H1 (cell line): ENCODE measurements at regions not wholly inside any gene's neighbourhood (a gene's known extent, or its start where the extent isn't known, plus 50 kb on each side); places are given as distances from the start of the nearest gene placed in this dataset.

Experiments
- CTCF ChIA-PET: fragments of 300-600 bp; sonication (Branson Sonifier 250); formaldehyde crosslinking; loops from one replicate; lab custom pipeline; 2021; ENCODE audit not compliant: partially characterized antibody; lab: Charles Lee
- POLR2A ChIA-PET: fragments of 300-600 bp; sonication (Branson Sonifier 250); formaldehyde crosslinking; loops from one replicate; lab custom pipeline; 2021; ENCODE audit warnings: inconsistent platforms; ENCODE audit not compliant: partially characterized antibody; lab: Charles Lee
- DNase-seq, 2 experiments: peaks; one replicate each; pipeline versions ENCODE4 v3.0.0 to v3.0.0-alpha.2; 2010 to 2022; ENCODE audit warnings: low spot score in 2 of 2, low read depth in 1 of 2, mixed read lengths in 1 of 2
- FAIRE-seq: peaks from 2 replicates; lab custom pipeline; 2011; peaks lifted over from hg19 to GRCh38; lab: Jason Lieb, UNC
- H2AFZ ChIP-seq: 2 replicates; pipeline ENCODE4 v1.8.1; 2012; ENCODE audit warnings: low read length, inconsistent platforms
- H2AK5ac ChIP-seq: 2 replicates; pipeline ENCODE4 v1.6.1; 2013; ENCODE audit warnings: low read depth, low read length
- H2BK120ac ChIP-seq: replicated peaks from 2 replicates; pipeline ENCODE3; 2013; ENCODE audit warnings: low read depth, low read length, inconsistent platforms
- H2BK12ac ChIP-seq: 2 replicates; pipeline ENCODE4 v1.6.1; 2013; ENCODE audit warnings: low read depth, low read length
- H2BK15ac ChIP-seq: 2 replicates; pipeline ENCODE4 v1.6.1; 2013; ENCODE audit warnings: low read length
- H2BK20ac ChIP-seq: 2 replicates; pipeline ENCODE4 v1.6.1; 2013; ENCODE audit warnings: low read length
- H2BK5ac ChIP-seq: 2 replicates; pipeline ENCODE4 v1.6.1; 2013; ENCODE audit warnings: low read depth, low read length
- H3K14ac ChIP-seq: 2 replicates; pipeline ENCODE4 v1.6.1; 2013; ENCODE audit warnings: inconsistent platforms; ENCODE audit not compliant: insufficient read length
- H3K18ac ChIP-seq: 2 replicates; pipeline ENCODE4 v1.6.1; 2013; ENCODE audit warnings: low read length; ENCODE audit errors: extremely low read depth
- H3K23ac ChIP-seq: 2 replicates; pipeline ENCODE4 v1.6.1; 2013; ENCODE audit warnings: inconsistent platforms; ENCODE audit not compliant: insufficient read length
- H3K23me2 ChIP-seq: 2 replicates; pipeline ENCODE4 v1.6.1; 2013; ENCODE audit warnings: low read depth, low read length
- H3K27ac ChIP-seq: 2 replicates; pipeline ENCODE4 v1.6.1; 2011; ENCODE audit warnings: low read depth, low read length, inconsistent platforms
- H3K27me3 ChIP-seq, 4 experiments: replicated peaks in 1 of 4; 1 replicate in 1 of 4; 2 replicates in 3 of 4; pipeline versions ENCODE4 v1.6.1 to v1.8.1; 2011 to 2013; ENCODE audit warnings: low read length in 3 of 4, mild to moderate bottlenecking in 3 of 4, inconsistent platforms in 2 of 4, mixed read lengths in 2 of 4, moderate library complexity in 1 of 4; ENCODE audit not compliant: control insufficient read depth in 3 of 4, insufficient read depth in 3 of 4; ENCODE audit errors: extremely low read depth in 1 of 4
- H3K36me3 ChIP-seq, 4 experiments: 2 replicates each; pipeline versions ENCODE4 v1.6.1 to v1.8.1; 2011 to 2013; ENCODE audit warnings: mild to moderate bottlenecking in 4 of 4, low read length in 3 of 4, moderate library complexity in 2 of 4, control low read depth in 1 of 4, inconsistent platforms in 1 of 4; ENCODE audit not compliant: insufficient read depth in 4 of 4, control insufficient read depth in 2 of 4
- H3K4ac ChIP-seq: replicated peaks from 2 replicates; pipeline ENCODE3; 2013; ENCODE audit warnings: low read length, low read depth, mixed read lengths, inconsistent platforms; ENCODE audit not compliant: insufficient read length
- H3K4me1 ChIP-seq, 4 experiments: replicated peaks in 1 of 4; 1 replicate in 1 of 4; 2 replicates in 3 of 4; pipeline versions ENCODE4 v1.6.1 to v1.8.1; 2011 to 2013; ENCODE audit warnings: low read length in 3 of 4, inconsistent platforms in 2 of 4, mixed read lengths in 1 of 4; ENCODE audit not compliant: insufficient read depth in 4 of 4, control insufficient read depth in 3 of 4
- H3K4me2 ChIP-seq, 2 experiments: 2 replicates each; pipeline versions ENCODE4 v1.6.1 to v1.8.1; 2011 to 2013; ENCODE audit warnings: low read depth in 2 of 2, low read length in 2 of 2, control low read depth in 1 of 2, inconsistent platforms in 1 of 2, mild to moderate bottlenecking in 1 of 2; ENCODE audit not compliant: insufficient read depth in 1 of 2
- H3K4me3 ChIP-seq, 4 experiments: fragments of 200-600, 300-600 bp in 1 of 4; sonication (generic), shearing (Covaris generic), sonication (Bioruptor Twin) in 1 of 4; 2 replicates each; pipeline versions ENCODE4 v1.5.1 to v1.8.1; 2011 to 2016; ENCODE audit warnings: low read length in 4 of 4, low read depth in 3 of 4, control low read depth in 2 of 4, inconsistent platforms in 2 of 4, mild to moderate bottlenecking in 2 of 4, mixed read lengths in 1 of 4, moderate library complexity in 1 of 4; ENCODE audit not compliant: insufficient read depth in 2 of 4; ENCODE audit errors: extremely low read depth in 1 of 4
- H3K56ac ChIP-seq: replicated peaks from 2 replicates; pipeline ENCODE3; 2013; ENCODE audit warnings: low read depth, mild to moderate bottlenecking, mixed read lengths, low read length, inconsistent platforms; ENCODE audit not compliant: insufficient read length
- H3K79me1 ChIP-seq: 2 replicates; pipeline ENCODE4 v1.6.1; 2013; ENCODE audit warnings: low read depth, low read length, control low read depth
- H3K79me2 ChIP-seq, 2 experiments: 2 replicates each; pipeline versions ENCODE4 v1.6.1 to v1.8.1; 2012 to 2013; ENCODE audit warnings: low read length in 2 of 2, mild to moderate bottlenecking in 2 of 2, inconsistent platforms in 1 of 2; ENCODE audit not compliant: insufficient read depth in 2 of 2, control insufficient read depth in 1 of 2
- H3K9ac ChIP-seq, 4 experiments: replicated peaks in 1 of 4; 1 replicate in 1 of 4; 2 replicates in 3 of 4; pipeline versions ENCODE4 v1.6.1 to v1.8.1; 2011 to 2013; ENCODE audit warnings: low read depth in 3 of 4, low read length in 3 of 4, control low read depth in 2 of 4, mild to moderate bottlenecking in 2 of 4, moderate library complexity in 2 of 4, inconsistent platforms in 1 of 4; ENCODE audit errors: extremely low read depth in 1 of 4
- H3K9me3 ChIP-seq, 2 experiments: 2 replicates each; pipeline versions ENCODE4 v1.6.1 to v1.8.1; 2012 to 2013; ENCODE audit warnings: mild to moderate bottlenecking in 2 of 2, moderate library complexity in 2 of 2, control low read depth in 1 of 2, inconsistent platforms in 1 of 2, low read depth in 1 of 2, low read length in 1 of 2, mixed read lengths in 1 of 2; ENCODE audit not compliant: insufficient read depth in 2 of 2
- H4K20me1 ChIP-seq, 2 experiments: replicated peaks in 1 of 2; 2 replicates each; pipeline versions ENCODE3 to v1.8.1; 2011 to 2013; ENCODE audit warnings: inconsistent platforms in 2 of 2, low read length in 2 of 2, mild to moderate bottlenecking in 1 of 2; ENCODE audit not compliant: insufficient read depth in 2 of 2, control insufficient read depth in 1 of 2
- H4K5ac ChIP-seq: 2 replicates; pipeline ENCODE4 v1.6.1; 2013; ENCODE audit warnings: low read length, low read depth, mixed read lengths, inconsistent platforms; ENCODE audit not compliant: insufficient read length
- H4K8ac ChIP-seq: 2 replicates; pipeline ENCODE4 v1.8.0; 2013; ENCODE audit warnings: mild to moderate bottlenecking, moderate library complexity, low read length, inconsistent platforms; ENCODE audit not compliant: insufficient read depth; ENCODE audit errors: extremely low read depth
- H4K91ac ChIP-seq: replicated peaks from 2 replicates; pipeline ENCODE3; 2013; ENCODE audit warnings: low read length, mixed read lengths, inconsistent platforms; ENCODE audit not compliant: insufficient read length
- BACH1 ChIP-seq: IDR thresholded peaks from 2 replicates; pipeline ENCODE4 v1.6.1; 2012; ENCODE audit warnings: low read length, improper control_type of control experiment
- CEBPB ChIP-seq: IDR thresholded peaks from 2 replicates; pipeline ENCODE4 v1.6.1; 2012; ENCODE audit warnings: low read depth, low read length
- GTF2F1 ChIP-seq: IDR thresholded peaks from 2 replicates; pipeline ENCODE4 v1.6.1; 2012; ENCODE audit warnings: low read depth, low read length, improper control_type of control experiment, borderline replicate concordance
- POLR2A ChIP-seq, 2 experiments: IDR thresholded peaks; 1 replicate in 1 of 2; 2 replicates in 1 of 2; pipeline ENCODE4 v1.6.1; 2011; ENCODE audit warnings: low read depth in 2 of 2, low read length in 2 of 2, mild to moderate bottlenecking in 2 of 2; ENCODE audit errors: control extremely low read depth in 1 of 2
- POLR2AphosphoS5 ChIP-seq: IDR thresholded peaks from 2 replicates; pipeline ENCODE4 v1.6.1; 2011; ENCODE audit warnings: low read depth, low read length
- RXRA ChIP-seq: IDR thresholded peaks from 2 replicates; pipeline ENCODE4 v1.6.1; 2011; ENCODE audit warnings: low read depth, mild to moderate bottlenecking, low read length, moderate library complexity; ENCODE audit not compliant: insufficient read depth
- SAP30 ChIP-seq: fragments of 300-600 bp; sonication (generic); IDR thresholded peaks from 2 replicates; pipeline ENCODE4 v1.7.1; 2012; ENCODE audit warnings: low read length, moderate library complexity, mild to moderate bottlenecking, inconsistent platforms; ENCODE audit not compliant: insufficient read depth, insufficient replicate concordance
- SIN3A ChIP-seq, 2 experiments: IDR thresholded peaks in 1 of 2; conservative IDR thresholded peaks in 1 of 2; 2 replicates each; pipeline ENCODE4 v1.6.1; 2011 to 2012; ENCODE audit warnings: low read length in 2 of 2, improper control_type of control experiment in 1 of 2, low read depth in 1 of 2, mild to moderate bottlenecking in 1 of 2
- SP1 ChIP-seq: IDR thresholded peaks from 2 replicates; pipeline ENCODE4 v1.6.1; 2011; ENCODE audit warnings: low read depth, low read length
- SP4 ChIP-seq: IDR thresholded peaks from 2 replicates; pipeline ENCODE4 v1.6.1; 2012; ENCODE audit warnings: low read length, inconsistent platforms
- SUZ12 ChIP-seq: fragments of 200-600 bp; sonication (generic); IDR thresholded peaks from 2 replicates; pipeline ENCODE4 v1.6.1; 2012; ENCODE audit warnings: mild to moderate bottlenecking, inconsistent platforms, low read length, moderate library complexity, mixed read lengths
- TAF1 ChIP-seq: IDR thresholded peaks from 2 replicates; pipeline ENCODE4 v1.6.1; 2011; ENCODE audit warnings: mild to moderate bottlenecking, low read depth, low read length
- TBP ChIP-seq: IDR thresholded peaks from 2 replicates; pipeline ENCODE4 v1.6.1; 2011; ENCODE audit warnings: low read depth, low read length, improper control_type of control experiment
- TF ChIP-seq, protein P1 (sequence below): IDR thresholded peaks from 2 replicates; pipeline ENCODE4 v1.6.1; 2012; ENCODE audit warnings: low read length, inconsistent platforms

DNA sequence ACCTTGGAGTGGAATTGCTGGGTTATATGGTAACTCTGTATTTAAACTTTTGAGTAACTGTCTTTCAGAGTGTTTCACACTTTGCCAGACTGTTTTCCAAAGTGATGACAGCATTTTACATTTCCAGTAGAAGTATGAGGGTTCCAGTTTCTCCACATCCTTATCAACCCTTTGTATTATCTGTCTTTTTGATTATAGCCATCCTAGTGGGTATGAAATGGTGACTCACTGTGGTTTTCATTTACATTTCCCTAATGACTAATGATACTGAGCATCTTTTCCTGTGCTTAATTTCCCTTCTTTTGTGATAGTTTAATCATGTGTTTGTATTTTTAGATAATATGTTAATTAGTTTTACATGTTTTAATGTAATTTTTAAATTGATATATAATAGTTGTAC, 138.1 kb upstream of the DAZL start:
- Histone ChIP-seq H3K9ac (no peak overlapping the region), H2AFZ (no peak overlapping the region)
- TF ChIP-seq POLR2A (IDR thresholded peaks at IDR 0.05; ENCODE audit: control extremely low read depth in 1 of 2, low read depth in 2 of 2, low read length in 2 of 2): no peak
- TF ChIP-seq, protein P1, sequence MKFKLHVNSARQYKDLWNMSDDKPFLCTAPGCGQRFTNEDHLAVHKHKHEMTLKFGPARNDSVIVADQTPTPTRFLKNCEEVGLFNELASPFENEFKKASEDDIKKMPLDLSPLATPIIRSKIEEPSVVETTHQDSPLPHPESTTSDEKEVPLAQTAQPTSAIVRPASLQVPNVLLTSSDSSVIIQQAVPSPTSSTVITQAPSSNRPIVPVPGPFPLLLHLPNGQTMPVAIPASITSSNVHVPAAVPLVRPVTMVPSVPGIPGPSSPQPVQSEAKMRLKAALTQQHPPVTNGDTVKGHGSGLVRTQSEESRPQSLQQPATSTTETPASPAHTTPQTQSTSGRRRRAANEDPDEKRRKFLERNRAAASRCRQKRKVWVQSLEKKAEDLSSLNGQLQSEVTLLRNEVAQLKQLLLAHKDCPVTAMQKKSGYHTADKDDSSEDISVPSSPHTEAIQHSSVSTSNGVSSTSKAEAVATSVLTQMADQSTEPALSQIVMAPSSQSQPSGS: no peak
- TF ChIP-seq TBP: no peak
- TF ChIP-seq SUZ12: no peak
- TF ChIP-seq SP1: no peak
- TF ChIP-seq SIN3A (conservative IDR thresholded peaks at IDR 0.05 in 1 of 2, IDR thresholded peaks at IDR 0.05 in 1 of 2; ENCODE audit: low read depth in 1 of 2, low read length in 2 of 2): no peak
- TF ChIP-seq BACH1: no peak
- no peak for TF ChIP-seq POLR2AphosphoS5
- TF ChIP-seq SAP30: no peak
- no peak for TF ChIP-seq SP4
- TF ChIP-seq RXRA: no peak
- no peak for TF ChIP-seq GTF2F1
- TF ChIP-seq CEBPB: no peak
- TF ChIP-seq TAF1: no peak
- TF ChIP-seq, all 59 proteins: peak for 0
- no peak overlapping the region for H2BK20ac ChIP-seq
- H2BK120ac ChIP-seq: no peak overlapping the region
- H3K56ac ChIP-seq: no peak overlapping the region
- H3K14ac ChIP-seq: no peak overlapping the region
- H3K9me3 ChIP-seq: peaks cover 6 to 13% of the 10 kb centered on the region in 2 experiments; a peak in 3 of 4 replicates
- H3K4me3 ChIP-seq: no peak overlapping the region
- DNase-seq (no peak), FAIRE-seq (no peak)
- POLR2A ChIA-PET: no interaction called here
- H3K23me2 ChIP-seq: no peaks in the 10 kb centered on the region
- H3K27me3 ChIP-seq: no peaks in the 10 kb centered on the region
- H2BK5ac ChIP-seq: no peak overlapping the region
- no peak overlapping the region for H3K4me2 ChIP-seq
- H2BK12ac ChIP-seq: no peak overlapping the region
- no peaks in the 10 kb centered on the region; a peak in 1 of 8 replicates for H3K36me3 ChIP-seq
- no peaks in the 10 kb centered on the region for H3K4me1 ChIP-seq
- H3K18ac ChIP-seq: no peak overlapping the region
- H4K20me1 ChIP-seq: no peaks in the 10 kb centered on the region
- CTCF ChIA-PET: no interaction called here
- H3K27ac ChIP-seq: no peak overlapping the region
- no peak overlapping the region for H4K8ac ChIP-seq
- H4K5ac ChIP-seq: no peak overlapping the region
- H2AK5ac ChIP-seq: no peak overlapping the region
- no peak overlapping the region for H3K4ac ChIP-seq
- no peak overlapping the region for H3K23ac ChIP-seq
- H3K79me2 ChIP-seq: no peaks in the 10 kb centered on the region
- no peak overlapping the region for H2BK15ac ChIP-seq
- no peaks in the 10 kb centered on the region for H3K79me1 ChIP-seq
- H4K91ac ChIP-seq: no peak overlapping the region
